ENCODE measurements at regions not wholly inside any gene's neighbourhood (a gene's known extent, or its start where the extent isn't known, plus 50 kb on each side); places are given as distances from the start of the nearest gene placed in this dataset.
"Not testable (repeated sequence)": the region's sequence is repeated elsewhere in the genome, so short reads cannot be mapped to it uniquely, and the experiment has no call there.

DNA sequence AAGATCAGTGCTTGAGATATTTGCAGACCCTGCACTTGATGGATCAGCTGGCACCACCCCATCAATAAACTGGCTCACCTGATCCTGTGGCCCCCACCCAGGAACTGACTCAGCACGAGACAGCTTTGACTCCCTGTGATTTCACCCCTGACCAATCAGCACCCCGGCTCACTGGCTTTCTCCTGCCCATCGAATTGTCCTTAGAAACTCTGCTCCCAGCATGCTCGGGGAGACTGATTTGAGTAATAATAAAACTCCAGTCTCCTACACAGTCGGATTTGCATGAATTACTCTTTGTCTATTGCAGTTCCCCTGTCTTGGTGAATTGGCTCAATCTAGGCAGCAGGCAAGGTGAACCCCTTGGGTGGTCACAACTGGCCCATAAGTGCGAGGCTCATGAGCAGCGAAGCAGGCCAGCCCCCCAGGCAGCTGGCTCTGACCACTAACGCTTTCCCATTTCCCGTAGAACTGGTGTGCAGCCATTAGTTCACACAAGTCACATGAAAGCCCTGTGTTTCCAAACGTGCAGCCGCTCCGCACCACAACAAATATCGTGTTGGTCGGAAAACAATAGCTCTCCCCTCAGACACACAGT lies 79.6 kb downstream of the RSPH3 start:
- no peak for DNase-seq (ENCODE audit: low read depth in 2 of 2)

DNA sequence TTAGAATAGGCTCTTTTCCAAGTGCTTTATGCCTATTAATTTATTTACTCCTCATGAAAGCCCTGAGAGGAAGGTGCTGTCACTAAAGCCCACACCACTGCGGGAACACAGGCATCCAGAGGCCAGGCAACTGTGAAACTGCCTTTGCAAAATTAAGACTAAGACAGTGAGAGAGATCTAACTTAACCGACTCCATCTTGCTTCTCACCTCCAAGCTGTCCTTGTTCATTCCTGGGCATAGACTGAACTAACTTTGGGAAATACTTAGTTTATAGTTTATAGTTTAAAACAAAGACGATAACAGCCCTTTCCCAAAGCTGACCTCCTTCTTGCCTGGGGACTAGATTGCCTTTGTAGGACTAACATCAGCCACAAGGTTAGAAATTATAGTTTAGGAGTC lies 80.1 kb downstream of the RSPH3 start:
- no peak for DNase-seq (ENCODE audit: low read depth in 2 of 2)

DNA sequence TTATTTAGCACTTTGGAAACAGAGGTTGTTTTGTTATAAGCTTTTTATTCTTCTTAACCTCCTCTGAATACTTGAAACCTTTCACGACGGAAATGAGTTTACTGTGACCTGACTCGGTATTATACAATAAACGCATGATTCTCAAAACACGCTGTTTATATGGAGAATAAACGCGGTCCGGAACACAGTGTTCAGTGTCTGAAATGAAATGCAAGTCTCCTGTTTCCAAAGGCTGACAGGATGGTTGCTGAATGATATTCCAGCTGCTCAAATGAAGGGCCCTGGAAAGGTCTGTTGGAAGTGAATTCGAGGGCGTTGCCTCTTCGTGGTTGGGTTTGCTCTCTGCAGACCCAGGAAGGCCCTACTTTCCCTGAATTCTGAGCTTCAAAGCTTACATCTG lies 83.4 kb downstream of the RSPH3 start:
- no peak for DNase-seq (ENCODE audit: low read depth in 2 of 2)

DNA sequence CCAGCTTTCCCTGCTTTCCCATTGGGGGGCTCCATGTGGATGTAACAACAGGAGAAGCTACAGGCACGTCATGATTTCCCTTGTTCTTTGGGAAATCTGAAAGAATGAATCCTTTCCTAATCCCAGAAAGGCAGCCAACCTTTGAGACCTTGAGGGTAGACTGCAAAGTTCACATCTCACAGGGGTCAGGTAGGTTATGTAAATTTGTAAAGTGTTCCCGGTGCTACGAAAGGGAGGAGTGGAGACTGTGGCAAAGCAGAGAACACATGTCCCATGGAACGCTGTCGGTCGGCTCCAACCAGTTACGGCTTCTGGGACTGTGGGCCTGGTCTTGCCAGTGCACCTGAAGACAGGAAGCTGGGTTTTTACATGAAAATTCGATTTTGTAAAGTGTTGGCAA lies 85.1 kb downstream of the RSPH3 start:
- DNase-seq (ENCODE audit: low read depth in 2 of 2), result no peak

DNA sequence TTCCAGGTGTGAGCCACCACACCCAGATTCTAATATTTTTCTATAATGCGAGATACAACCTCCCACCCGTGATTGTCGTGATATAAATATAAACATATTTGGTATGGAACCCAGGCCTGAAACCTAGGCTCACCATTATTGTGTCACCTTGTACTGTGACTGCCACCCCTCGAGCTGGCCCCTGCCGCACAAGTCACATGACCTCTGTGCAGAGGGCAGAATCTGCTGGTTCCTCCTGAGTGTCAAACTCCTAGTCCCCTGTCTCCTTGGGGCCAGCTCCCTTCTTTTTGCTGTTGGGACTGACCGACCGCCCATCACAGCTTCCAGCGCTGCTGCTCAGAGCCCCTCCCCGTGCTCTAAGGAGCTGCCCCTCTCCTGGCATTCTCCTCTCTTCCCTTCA lies 86.4 kb downstream of the RSPH3 start:
- DNase-seq (ENCODE audit: low read depth in 2 of 2), result no peak

DNA sequence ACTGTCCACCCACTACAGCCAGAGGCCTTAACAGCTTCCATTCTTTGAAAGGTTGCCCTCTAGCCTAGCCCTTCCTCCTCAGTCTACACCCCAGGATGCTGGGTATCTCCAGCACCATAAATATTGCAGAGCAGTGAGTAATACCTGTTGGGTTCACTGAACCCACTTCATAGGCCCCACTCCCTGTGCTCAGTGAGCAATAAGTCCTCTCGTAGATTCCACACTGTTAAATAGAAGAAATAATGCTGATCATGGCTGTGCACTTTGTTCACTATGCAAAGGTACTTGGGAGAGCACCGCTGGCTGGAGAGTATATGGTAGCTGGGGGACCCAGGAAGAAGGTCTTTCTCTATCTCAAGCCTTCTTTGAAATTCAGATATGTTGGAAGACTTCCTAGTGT lies 87.3 kb downstream of the RSPH3 start:
- DNase-seq (ENCODE audit: low read depth in 2 of 2), result no peak

DNA sequence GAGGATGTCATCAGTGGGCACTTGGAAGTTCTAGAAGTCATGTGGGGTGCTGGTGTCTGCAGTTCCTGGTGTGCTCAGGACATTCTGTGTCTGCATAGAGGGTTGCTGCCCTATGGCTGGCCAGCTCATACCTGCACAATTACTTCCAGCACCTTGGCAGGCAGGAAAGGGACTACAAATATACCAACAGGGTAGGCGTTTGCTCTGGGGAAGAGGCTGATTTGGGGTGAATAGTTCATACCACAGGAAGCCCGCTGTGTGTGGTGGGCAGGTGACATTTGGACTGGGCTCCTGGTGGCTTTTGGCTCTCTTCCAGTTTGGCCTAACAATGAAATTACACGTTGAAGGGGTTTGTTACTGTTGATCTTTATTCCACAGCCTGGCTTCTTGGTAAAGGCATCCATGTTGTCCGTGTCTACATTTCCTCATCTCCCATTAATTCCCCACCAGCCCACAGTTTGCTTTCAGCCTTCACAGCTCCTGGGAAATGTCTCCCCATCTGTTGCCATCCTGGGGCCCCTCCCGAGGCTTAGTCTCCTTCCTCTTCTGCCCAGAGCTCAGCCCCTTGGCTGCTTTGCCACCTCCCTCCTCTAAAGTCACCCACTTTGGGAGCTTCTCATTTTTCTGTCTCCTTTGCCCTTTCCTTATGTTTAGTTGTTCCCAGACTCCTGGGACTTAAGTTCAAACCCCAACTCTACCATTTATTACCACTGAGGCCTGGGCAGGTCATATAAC lies 88.1 kb downstream of the RSPH3 start:
- no peak for DNase-seq (ENCODE audit: low read depth in 2 of 2)

DNA sequence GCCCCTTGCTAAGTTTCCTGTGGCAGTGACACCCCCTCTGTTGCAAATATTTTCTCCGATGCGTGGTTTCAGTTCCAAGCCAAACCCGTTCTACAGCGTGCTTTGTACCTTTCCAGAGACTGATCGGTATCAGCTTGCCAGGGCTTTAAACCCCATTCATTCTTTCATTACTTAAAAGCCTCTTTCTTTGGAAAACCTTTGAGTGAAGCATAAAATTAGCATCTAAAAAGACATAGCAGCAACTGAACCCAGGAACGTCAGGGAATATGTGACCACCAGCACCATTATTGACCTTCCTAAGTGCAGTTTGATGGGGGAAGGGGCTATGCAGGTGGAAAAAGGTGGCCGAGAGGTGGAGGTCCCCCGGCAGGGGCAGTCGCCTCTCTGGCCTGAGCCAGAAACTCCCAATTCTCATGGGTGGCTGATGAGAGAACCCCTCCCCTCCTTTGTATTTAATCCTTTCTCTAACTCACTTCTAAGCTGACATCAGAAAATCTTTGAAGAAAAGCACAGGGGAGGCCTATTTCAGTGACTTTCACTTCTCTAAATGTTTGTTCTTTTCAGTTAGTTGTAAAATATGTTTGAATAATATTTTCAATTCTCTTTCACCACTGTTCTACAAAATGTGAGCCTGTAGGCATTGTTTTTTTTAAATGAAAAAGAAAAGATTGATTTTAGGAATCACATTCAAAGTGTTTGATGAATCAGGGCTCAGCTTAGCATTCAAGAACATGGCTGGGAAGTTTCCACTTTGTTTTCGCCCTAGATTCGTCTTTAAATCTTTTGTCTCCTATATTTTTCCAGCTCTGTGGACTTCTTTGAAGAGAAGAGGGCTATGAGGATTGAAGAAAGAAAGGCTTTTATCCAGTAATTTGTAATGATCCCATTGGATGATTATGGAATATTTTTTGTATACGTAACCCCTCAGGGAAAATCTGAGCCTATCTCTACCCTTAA lies 89.2 kb downstream of the RSPH3 start:
- no peak for DNase-seq (ENCODE audit: low read depth in 2 of 2)

DNA sequence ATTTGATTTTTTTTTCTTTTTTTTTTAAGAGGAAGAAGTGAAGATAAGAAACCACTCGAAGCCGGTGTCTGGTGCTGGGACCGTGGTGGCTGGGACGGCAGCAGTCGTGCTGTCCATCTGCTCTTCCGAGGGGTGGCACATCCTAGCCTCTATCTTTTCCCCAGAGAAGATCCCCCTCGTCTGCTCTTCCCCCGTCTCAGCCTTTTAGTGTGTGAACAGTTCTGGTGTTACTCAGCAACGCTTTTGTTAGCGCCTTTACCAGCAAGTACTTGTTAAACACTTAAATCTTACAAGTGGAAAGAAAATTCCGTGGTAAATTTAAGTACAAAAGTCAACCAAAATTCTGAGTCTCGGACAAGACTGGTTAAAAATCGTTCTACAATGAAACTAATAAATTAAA lies 90.1 kb downstream of the RSPH3 start:
- DNase-seq (ENCODE audit: low read depth in 2 of 2), result no peak

DNA sequence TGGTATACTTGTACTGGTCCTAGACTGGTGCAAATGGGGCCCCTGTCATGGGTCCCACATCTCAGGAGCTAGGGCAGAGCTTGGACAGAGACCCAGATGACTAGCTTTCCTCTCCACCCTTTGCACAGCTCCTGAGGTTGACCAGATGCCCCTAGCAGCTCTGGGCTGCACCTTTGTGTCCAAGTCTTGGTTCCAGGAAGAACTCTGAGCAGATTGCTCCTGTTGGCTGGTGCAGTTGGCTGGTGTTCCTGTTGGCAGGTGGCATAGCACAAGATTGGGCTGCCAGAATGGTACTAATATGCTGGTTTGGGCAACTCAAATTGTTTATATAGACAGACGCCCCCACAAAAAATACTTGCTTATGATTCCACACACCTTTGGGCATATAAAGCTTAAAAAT lies 89.4 kb upstream of the EZR start:
- no peak for DNase-seq (ENCODE audit: low read depth in 2 of 2)

DNA sequence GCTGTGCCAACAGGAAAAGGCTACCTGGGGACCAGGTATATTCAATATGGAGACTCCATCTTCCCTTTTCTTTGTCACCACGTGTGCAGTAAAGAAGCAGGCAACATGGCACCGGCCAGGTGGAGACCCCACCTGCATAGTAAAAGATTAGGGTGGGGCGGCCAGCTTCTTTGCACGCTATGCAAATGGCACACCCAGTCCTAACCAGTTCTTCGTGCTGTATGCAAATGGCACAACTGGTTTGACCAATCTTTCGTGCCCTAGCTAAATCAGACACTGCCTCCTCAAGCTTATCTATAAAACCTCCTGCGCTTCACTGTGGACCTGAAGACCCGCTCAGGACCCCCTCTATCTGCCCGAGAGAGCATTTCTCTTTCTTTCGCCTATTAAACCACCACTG lies 88.8 kb upstream of the EZR start:
- no peak for DNase-seq (ENCODE audit: low read depth in 2 of 2)

DNA sequence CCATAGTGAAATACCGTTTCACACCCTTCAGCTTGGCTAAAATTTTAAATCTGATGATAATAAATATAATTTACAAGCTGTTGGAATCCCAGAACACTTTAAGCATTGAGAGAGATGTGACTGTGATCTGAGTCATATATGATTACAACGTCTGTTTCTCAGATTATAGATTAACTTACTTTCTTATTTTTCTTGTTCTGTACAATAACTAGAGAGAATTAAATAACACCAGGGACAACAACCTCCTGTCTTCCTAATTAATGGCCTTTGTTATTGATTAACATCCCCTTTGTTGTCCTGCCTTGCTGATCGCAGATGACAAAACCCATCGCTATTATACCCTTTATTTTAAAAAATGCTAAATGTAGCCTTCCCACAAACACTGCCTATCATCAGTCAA lies 87.8 kb upstream of the EZR start:
- no peak for DNase-seq (ENCODE audit: low read depth in 2 of 2)

DNA sequence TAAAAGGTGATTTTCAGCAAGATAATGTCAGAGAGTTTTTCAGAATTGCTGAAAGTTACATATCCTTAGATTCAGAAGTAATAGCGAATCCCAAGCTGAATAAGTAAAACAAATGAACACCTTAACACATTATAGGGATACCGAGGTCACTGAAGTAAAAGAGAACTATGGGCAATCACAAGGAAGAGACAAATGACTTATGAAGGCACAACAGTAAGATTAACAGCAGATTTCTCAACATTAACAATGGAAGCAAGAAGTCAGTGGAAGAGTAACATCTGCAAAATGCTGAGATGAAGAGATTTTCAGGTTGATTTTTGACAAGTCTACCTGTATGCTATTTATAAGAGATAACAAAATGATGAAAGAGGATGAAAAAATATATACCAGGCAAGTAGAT lies 86.1 kb upstream of the EZR start:
- no peak for DNase-seq (ENCODE audit: low read depth in 2 of 2)

DNA sequence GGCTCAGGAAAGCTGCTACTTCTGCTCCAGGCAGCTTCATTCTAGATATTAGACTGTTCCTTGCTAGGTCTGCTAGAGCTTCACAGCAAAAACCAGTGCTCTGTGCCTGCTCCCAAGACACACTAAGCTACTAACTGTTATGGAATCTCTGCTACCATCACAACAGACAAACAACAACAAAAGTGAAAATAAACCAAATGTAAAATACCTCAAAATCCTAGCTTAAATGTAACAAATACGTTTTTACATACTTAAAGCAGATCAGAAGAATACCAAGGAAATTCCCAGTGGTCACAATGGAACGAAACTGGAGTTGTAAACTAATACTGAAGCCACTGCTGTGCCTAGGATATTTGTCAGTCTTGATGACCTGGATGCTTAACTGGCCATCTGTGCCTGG lies 84.6 kb upstream of the EZR start:
- DNase-seq (ENCODE audit: low read depth in 2 of 2), result no peak

DNA sequence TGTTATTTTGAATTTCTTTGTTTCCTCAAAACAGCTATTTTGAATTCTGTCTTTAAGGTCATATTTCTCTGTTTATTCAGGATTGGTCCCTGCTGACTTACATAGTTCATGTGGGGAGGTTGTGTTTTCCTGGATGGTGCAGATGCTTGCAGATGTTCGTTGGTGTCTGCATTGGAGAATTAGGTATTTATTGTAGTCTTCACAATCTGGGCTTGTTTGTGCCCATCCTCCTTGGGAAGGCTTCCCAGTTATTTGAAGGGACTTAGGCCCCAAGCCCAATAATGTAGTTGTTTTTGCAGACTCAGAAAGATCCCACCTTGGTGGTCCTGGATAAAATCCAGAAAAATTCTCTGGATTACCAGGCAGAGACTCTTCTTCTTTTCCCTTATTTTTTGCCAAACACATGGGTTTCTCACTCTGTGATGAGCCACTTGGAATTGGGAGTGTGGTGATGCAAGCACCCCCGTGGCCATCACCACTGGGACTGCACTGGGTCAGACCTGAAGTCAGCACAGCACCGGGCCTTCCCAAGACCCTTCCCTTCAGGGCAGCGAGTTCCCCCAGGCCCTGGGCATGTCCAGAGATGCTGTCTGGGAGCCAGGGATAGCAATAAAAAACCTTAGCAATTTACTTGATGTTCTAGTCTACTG lies 81.6 kb upstream of the EZR start:
- DNase-seq (ENCODE audit: low read depth in 2 of 2), result no peak

DNA sequence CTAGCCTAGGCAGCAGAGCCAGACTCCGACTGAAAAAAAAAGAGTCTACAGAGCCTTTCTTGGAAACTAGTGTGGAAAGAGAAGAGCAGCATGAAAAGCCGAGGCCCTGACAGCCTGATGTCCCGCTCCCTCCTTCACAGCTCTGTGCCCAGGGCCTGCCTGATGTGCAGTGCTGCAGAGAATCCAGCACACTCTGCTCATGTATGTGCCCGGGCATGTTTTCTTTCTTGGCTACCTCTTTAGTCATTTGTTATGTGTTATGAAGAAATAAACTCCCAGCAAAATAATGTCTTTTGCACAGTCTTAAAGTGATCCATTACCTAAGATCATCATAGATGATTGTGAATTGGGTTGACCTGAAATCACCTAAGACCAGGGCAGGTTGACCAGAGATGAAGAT lies 78.1 kb upstream of the EZR start:
- DNase-seq (ENCODE audit: low read depth in 2 of 2), result no peak

DNA sequence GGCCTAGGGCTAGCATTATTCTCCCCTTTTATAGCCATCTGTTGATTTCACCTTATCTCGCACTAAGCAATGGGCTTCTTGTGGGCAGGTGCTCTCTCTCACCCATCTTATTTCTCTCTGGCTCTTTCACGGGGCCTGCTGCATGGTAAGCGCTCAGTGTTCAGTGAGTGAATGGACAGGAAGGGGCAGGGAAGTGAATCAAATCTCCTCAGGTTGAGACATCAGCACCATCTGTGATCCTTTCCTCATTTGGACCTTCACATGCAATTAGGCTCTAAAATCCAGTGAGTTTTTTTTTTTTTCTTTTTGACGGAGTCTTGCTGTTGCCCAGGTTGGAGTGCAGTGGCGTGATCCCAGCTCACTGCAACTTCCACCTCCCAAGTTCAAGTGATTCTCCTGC lies 76.5 kb upstream of the EZR start:
- no peak for DNase-seq (ENCODE audit: low read depth in 2 of 2)

DNA sequence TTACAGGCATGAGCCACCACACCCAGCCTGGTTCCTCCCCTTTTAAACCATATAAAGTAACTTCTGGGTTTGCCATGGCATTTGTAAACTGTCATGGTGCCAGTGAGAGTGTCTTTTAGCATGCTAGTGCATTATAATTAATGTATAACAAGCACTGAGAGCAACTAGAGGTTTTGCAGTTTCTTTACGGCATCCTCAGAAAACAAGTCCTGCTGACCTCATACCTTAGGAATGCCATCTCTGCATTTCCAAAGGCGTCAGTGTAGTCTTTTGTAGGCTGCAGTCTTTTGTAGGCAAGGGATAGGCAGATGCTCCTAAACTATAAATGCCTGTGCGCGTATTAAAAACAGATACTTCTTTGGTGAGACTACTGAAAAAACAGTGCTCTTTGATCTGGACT lies 75.0 kb upstream of the EZR start:
- no peak for DNase-seq (ENCODE audit: low read depth in 2 of 2)

DNA sequence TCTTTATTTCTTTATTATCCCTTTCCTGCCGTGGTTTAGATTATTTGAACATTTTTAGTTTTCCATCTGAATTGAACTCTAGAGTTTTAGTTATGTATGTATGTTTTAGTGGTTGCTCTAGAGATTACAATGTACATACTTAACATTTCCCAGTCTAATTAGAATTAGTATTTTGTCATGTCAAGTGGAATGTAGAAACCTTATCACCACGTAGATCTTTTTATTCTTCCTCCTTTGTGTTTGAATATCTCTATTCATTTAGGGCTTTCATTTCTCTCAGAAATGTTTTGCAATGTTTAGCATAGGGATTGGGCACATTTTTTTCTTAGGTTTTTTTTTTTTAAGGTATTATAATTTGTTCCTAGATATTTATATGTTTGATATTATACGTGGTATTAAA lies 73.1 kb upstream of the EZR start:
- DNase-seq (ENCODE audit: low read depth in 2 of 2), result no peak

DNA sequence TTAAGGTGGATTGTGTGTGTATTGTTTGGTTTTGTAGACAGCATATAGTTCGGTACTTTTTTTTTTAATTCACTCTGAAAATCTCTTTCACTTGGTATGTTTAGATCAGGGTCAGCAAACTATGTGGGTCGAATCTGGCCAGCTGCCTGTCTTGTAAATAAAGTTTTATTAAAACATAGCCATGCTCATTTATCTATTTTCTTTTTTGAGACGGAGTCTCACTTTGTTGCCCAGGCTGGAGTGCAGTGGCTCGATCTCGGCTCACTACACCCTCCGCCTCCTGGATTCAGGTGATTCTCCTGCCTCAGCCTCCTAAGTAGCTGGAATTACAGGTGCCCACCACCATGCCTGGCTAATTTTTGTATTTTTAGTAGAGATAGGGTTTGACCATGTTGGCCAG lies 72.4 kb upstream of the EZR start:
- DNase-seq (ENCODE audit: low read depth in 2 of 2), result not testable (repeated sequence)

DNA sequence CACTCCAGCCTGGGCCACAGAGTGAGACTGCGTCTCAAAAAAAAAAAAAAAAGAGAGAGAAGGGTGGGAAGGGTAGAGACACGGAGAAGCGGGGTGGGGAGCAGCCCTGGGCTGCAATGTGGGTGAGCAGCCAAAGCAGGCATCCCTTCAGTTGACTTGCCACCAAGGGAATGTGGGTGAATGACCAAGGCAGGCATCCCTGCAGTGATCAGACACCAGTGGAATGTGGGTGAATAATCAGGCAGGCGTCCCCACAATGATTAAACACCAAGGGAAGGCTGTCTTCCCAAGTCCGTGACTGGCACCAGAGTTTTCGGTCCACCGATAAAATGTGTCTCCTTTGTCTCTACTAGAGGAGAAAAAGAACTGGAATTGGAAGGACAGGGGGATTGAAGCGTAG lies 69.0 kb upstream of the EZR start:
- DNase-seq (ENCODE audit: low read depth in 2 of 2), result not testable (repeated sequence)

DNA sequence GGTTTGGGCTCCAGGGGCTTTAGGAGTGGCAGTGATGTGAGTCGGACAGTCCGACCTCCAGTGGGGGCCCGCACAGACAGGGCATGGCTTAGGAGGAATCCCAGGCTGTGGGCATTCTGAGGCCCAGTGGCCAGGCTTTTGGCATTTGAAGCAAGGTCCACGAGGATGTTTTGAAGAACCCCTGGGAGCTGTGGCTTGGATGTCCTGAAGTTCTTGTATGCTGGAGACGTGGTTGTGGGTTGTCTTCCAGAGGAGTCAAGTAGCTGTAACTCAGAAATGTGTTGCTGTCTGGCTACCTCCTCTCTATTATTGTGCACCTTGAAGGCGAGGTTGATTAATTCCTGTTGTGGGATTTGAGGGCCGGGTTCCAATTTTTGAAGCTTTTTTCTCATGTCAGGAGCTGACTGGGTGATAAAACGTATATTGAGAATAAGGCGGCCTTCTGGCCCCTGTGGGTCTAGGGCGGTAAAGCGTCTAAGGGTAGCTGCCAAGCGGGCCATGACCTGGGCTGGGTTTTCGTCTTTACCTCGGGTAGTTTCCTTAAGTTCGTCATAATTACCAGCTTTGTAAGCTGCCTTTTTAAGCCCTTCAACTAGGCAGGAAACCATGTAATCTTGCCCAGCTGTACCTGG lies 67.3 kb upstream of the EZR start:
- not testable (repeated sequence) for DNase-seq (ENCODE audit: low read depth in 2 of 2)
